GM18867 (cell line): ENCODE measurements at regions not wholly inside any gene's neighbourhood (a gene's known extent, or its start where the extent isn't known, plus 50 kb on each side); places are given as distances from the start of the nearest gene placed in this dataset.
"Not testable (repeated sequence)": the region's sequence is repeated elsewhere in the genome, so short reads cannot be mapped to it uniquely, and the experiment has no call there.

Experiments
- ATAC-seq: cut with Tn5 transposase; IDR thresholded peaks from one replicate; pipeline ENCODE4 v1.9.1; 2021; ENCODE audit warnings: mild to moderate bottlenecking, moderate library complexity; ENCODE audit not compliant: unreplicated experiment

GRCh38 chr5:96483878-96484277, 50.8 kb upstream of the PCSK1 start:
- no peak for ATAC-seq

DNA sequence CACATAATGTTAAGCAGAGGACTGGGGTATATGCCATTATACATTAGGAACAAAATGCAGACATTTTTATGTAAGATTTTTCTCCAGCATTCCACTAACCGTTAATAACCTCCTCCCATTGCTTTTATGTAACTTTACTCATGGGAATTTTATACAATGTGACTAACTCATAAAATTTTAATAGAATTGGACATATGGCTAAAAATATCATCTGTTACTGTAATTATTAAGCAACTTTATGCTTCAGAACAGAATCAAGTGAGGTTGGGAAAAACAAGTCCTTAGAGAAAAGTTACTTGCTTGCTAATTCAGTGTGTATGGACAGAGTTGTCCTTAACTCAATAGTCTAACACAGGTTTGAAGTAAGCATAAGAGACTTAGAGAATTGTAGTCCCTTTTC, 54.8 kb upstream of the PCSK1 start:
- ATAC-seq, result no peak

DNA sequence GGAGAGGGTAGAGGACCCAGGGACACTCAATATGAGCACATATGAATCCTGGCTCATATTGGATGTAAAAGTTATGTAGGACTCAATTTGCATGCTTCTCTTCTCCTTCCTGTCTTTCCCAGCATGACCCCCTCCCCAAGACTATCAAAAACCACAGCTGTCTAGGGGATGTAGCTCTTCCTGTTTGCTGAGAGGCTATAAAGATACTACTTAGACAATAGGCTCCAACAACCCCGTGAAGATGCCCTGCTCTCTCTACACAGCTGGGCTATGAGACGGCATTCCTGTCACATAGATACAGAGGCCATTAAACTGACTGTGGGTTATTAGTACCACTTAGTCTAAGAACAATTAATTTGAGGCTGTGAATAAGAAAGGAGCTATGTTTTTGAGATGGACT, 56.5 kb upstream of the PCSK1 start:
- no peak for ATAC-seq

GRCh38 chr5:96492459-96493047, 59.5 kb upstream of the PCSK1 start:
- no peak for ATAC-seq

- ATAC-seq, result no peak
These were observed 60.3 kb upstream of the PCSK1 start for GRCh38 chr5:96493219-96493790.

GRCh38 chr5:96495412-96495811, 62.4 kb upstream of the PCSK1 start:
- ATAC-seq, result not testable (repeated sequence)

DNA sequence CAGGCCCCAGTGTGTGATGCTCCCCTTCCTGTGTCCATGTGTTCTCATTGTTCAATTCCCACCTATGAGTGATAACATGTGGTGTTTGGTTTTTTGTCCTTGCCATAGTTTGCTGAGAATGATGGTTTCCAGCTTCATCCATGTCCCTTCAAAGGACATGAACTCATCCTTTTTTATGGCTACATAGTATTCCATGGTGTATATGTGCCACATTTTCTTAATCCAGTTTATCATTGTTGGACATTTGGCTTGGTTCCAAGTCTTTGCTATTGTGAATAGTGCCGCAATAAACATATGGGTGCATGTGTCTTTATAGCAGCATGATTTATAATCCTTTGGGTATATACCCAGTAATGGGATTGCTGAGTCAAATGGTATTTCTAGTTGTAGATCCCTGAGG, 64.0 kb upstream of the PCSK1 start:
- ATAC-seq, result not testable (repeated sequence)

DNA sequence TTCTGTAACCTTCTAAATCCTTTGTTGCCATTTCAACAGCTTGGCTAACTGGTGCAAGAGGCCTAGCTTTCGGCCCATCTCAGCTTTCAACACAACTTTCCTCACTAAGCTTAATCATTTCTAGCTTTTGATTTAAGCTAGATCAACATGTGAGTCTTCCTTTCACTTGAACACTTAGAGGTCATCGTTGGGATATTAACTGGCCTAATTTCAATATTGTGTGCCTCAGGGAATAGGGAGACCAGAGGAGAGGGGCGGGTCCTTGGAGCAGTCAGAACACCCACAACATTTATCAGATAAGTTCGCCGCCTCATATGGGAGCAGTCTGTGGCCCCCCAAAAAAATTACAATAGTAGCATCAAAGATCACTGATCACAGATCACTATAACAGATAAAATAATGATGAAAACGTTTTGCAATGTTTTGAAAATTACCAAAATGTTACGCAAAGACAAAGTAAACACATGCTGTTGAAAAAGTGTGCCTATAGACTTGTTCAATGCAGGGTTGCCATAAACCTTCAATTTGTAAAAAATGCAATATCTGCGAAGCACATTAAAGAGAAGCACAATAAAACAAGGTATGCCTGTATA, 66.8 kb upstream of the PCSK1 start:
- no peak for ATAC-seq

- no peak for ATAC-seq
These were observed 69.1 kb upstream of the PCSK1 start for GRCh38 chr5:96501991-96502646.

- no peak for ATAC-seq
These were observed 70.6 kb upstream of the PCSK1 start for GRCh38 chr5:96503501-96504236.

GRCh38 chr5:96506376-96506775, 73.3 kb upstream of the PCSK1 start:
- no peak for ATAC-seq

- no peak for ATAC-seq
These were observed 73.9 kb upstream of the PCSK1 start for GRCh38 chr5:96506866-96507527.

GRCh38 chr5:96509316-96509715, 76.3 kb upstream of the PCSK1 start:
- ATAC-seq, result no peak

DNA sequence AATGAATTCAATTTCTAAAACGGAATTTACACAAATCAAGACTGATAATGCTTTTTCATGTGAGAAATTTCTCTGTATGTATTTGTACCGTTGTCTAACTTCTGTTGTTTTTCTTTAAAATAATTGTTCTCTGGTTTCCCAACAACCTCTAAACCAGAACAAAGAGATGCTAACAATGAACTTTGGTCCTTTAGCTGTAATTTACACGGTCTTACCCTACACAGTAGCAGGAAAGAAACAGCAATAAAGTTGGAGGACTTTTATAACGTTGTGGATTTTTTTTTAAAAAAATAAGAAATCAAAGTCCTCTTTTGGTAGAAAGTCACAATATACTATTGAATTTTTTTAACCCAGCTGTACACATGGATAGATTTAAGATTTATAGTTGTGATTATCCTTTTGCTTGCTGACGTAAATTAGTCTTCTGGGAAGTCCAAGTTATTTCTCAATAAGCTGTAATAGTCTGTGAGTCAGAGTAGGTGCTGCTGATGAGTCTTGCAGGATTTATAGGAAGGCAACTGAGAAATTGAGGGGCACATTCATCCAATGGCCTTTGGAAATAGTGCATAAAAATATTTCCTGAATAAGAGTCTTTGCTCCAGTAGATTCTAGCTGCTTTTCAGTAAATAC, 76.8 kb upstream of the PCSK1 start:
- ATAC-seq, result no peak

DNA sequence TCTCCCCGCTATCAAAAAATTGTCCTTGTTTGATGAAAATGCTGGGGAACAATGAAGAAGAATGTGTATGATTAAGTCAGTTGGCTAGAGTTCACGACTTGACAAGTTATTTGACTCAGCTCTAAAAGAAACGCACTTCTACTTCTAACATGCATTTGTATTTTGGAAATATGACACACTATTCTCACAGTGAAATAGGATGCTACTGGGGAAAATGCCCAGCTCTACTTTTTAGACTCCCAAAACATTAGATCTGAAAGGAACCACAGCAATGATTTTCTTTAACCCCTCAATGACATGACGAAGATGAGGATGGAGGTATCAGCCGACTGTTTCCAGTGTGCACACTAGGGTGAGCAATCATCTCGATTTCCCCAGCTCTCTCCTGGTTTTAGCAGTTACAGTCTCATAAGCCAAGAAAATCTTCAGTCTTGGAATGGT, 83.6 kb upstream of the PCSK1 start:
- ATAC-seq, result no peak

DNA sequence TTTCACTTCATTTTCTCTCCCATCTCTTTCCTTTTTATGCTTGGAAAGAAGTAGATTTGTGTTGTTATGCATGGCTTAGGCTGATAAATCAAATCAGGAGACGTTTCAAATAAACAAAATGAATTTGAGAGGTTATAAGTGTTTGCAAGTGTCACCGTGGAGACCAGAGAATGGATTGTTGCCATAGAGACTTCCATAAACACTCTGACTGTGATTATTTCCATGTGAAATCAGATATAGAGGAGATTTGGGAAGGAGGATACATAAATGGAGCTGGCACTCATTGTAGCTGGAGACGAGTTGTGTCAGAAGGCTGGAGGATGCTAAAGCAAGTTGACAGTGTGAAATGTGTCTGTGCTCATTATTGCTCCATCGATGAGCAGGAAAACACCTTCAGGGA, 84.2 kb upstream of the PCSK1 start:
- ATAC-seq, result no peak

GRCh38 chr5:96520345-96520744, 87.3 kb upstream of the PCSK1 start:
- ATAC-seq, result no peak

DNA sequence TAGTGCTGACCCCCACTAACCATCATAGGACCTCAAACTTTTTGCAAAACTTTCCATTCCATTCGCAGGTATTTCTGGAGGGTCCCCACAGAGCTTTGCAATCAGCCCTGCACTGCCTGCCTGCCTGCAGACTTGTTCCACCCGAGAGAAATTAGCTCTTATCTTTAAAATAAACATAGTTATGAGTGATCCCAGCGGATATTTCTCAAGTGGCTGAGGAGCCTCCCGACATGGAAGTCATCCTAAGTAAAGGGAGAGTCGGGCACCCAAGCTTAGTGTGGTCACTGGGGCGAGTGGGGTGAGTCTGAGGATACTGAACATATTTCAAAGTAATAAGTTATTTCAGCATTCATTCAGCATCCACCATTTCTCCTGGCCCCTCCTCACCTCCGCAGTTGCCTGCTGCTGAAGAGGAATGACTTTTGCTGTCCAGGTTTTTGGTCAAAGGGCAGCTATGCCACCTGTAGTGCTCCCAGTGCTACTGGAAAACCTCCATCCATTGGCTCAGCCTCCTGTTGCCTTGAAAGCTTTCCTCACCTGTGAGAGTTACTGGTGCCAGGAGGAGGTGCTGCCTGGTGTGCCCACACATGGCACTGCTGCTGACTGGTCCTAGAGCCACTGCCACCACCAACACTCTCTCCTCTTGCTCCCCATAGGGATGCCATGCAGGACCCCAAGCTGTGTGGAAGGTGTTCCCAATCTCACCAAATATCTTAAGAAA, 89.7 kb upstream of the PCSK1 start:
- ATAC-seq, result no peak

GRCh38 chr5:96527768-96528661, 95.0 kb upstream of the PCSK1 start:
- ATAC-seq, result no peak
